ENCODE measurements at regions not wholly inside any gene's neighbourhood (a gene's known extent, or its start where the extent isn't known, plus 50 kb on each side); places are given as distances from the start of the nearest gene placed in this dataset.

DNA sequence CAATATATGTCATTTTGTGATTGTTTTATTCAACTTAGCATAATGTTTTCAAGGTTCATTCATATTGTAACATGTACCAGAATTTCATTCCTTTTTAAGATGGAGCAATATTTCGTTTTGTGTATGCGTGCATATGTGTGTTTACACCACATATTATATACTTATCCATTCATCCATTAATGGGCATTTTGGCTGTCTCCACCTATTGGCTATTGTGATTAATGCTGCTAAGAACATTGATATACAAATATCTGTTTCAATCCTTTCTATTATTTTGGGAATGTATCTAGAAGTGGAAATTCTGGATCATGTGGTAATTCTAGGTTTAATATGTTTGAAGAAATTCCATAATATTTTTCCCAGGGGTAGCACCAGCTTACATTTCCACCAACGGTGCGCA is 403.9 kb upstream of the LMCD1 start:
- H3K9ac ChIP-seq (replicated peaks; ENCODE audit: extremely low read depth, insufficient read depth, low read length), result no peak overlapping the region
- DNase-seq (ENCODE audit: low read depth, low spot score) (no peak), FAIRE-seq (no peak)
- H3K9me3 ChIP-seq (replicated peaks; ENCODE audit: control insufficient read depth, insufficient read depth, low read length), result no peaks in the 10 kb centered on the region
- H3K9me1 ChIP-seq (replicated peaks; ENCODE audit: control insufficient read depth, extremely low read depth, insufficient read depth, low read length), result no peaks in the 10 kb centered on the region
- ChIA-PET POLR2A (no interaction called here), CTCF (interaction anchor here (3.1 kb wide), 1 partner anchor 297 kb away, joined by 14 read pairs; no protein-coding TSS in a partner anchor)
- H3K4me3 ChIP-seq (replicated peaks in 1 of 3; ENCODE audit: insufficient read depth in 1 of 3, low read depth in 1 of 3, low read length in 3 of 3), result no peak overlapping the region
- H3K27ac ChIP-seq (ENCODE audit: insufficient read depth, low read depth, low read length), result no peak overlapping the region
- no peaks in the 10 kb centered on the region for H3K79me2 ChIP-seq (ENCODE audit: control insufficient read depth, insufficient read depth, low read length)
- H3K36me3 ChIP-seq (ENCODE audit: control insufficient read depth in 2 of 2, extremely low read depth in 1 of 2, insufficient read depth in 2 of 2, low read length in 2 of 2), result no peaks in the 10 kb centered on the region
- no TSS peak for BruUV-seq (replicated peaks)
- dilution Hi-C loops (cut with MboI; ENCODE audit: extremely low pct_ligation_motif_present, low sequenced_read_pairs), result no loop called here
- H2AFZ ChIP-seq (ENCODE audit: low read depth, low read length), result no peak overlapping the region
- intact Hi-C loops (cut with micrococcal nuclease), result no loop called here
- no peaks in the 10 kb centered on the region for H3K27me3 ChIP-seq (ENCODE audit: control insufficient read depth in 2 of 2, insufficient read depth in 2 of 2, low read length in 2 of 2)
- H4K20me1 ChIP-seq (replicated peaks; ENCODE audit: control insufficient read depth, extremely low read depth, insufficient read depth, low read length), result no peaks in the 10 kb centered on the region
- no peak overlapping the region for H3K4me2 ChIP-seq (ENCODE audit: insufficient read depth, low read length)
- no peaks in the 10 kb centered on the region for H3K4me1 ChIP-seq (ENCODE audit: control insufficient read depth, extremely low read depth, insufficient read depth, low read length)
- TF ChIP-seq, protein P1, sequence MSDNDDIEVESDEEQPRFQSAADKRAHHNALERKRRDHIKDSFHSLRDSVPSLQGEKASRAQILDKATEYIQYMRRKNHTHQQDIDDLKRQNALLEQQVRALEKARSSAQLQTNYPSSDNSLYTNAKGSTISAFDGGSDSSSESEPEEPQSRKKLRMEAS (IDR thresholded peaks at IDR 0.05; ENCODE audit: insufficient read depth, insufficient read length), result no peak
- no peak for TF ChIP-seq GATA2 (IDR thresholded peaks at IDR 0.05; ENCODE audit: insufficient read depth, insufficient read length, low read depth, low read length)

DNA sequence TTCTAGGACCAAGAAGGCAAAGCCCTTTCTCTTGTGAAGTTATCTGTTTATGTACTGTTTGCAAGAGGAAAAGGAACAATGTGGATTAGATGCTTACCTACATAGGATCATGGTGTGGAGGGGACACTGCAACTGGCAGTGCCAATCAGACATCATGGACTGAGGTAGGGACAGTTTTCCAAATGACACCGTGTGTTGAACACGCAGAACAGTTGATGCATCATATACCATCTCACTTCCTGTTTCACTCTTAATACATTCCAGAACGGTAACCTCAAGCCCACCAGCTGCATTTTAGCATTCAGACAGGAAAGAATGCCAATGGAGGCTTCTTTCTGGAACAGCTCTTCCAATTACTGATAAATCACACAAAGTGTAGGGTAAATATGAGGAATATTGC is 397.7 kb upstream of the LMCD1 start:
- no TSS peak for BruUV-seq (replicated peaks)
- POLR2A ChIA-PET, result no interaction called here
- no peaks in the 10 kb centered on the region for H3K36me3 ChIP-seq (ENCODE audit: control insufficient read depth in 2 of 2, extremely low read depth in 1 of 2, insufficient read depth in 2 of 2, low read length in 2 of 2)
- H3K4me3 ChIP-seq (replicated peaks in 1 of 3; ENCODE audit: insufficient read depth in 1 of 3, low read depth in 1 of 3, low read length in 3 of 3), result no peak overlapping the region
- no peak overlapping the region for H2AFZ ChIP-seq (ENCODE audit: low read depth, low read length)
- no peak overlapping the region for H3K9ac ChIP-seq (replicated peaks; ENCODE audit: extremely low read depth, insufficient read depth, low read length)
- CTCF ChIA-PET, result interaction anchor here (0.5 kb wide), 1 partner anchor 92 kb away, joined by 4 read pairs; no protein-coding TSS in a partner anchor
- no peaks in the 10 kb centered on the region for H3K4me1 ChIP-seq (ENCODE audit: control insufficient read depth, extremely low read depth, insufficient read depth, low read length)
- H3K4me2 ChIP-seq (ENCODE audit: insufficient read depth, low read length), result no peak overlapping the region
- TF ChIP-seq, protein P2, sequence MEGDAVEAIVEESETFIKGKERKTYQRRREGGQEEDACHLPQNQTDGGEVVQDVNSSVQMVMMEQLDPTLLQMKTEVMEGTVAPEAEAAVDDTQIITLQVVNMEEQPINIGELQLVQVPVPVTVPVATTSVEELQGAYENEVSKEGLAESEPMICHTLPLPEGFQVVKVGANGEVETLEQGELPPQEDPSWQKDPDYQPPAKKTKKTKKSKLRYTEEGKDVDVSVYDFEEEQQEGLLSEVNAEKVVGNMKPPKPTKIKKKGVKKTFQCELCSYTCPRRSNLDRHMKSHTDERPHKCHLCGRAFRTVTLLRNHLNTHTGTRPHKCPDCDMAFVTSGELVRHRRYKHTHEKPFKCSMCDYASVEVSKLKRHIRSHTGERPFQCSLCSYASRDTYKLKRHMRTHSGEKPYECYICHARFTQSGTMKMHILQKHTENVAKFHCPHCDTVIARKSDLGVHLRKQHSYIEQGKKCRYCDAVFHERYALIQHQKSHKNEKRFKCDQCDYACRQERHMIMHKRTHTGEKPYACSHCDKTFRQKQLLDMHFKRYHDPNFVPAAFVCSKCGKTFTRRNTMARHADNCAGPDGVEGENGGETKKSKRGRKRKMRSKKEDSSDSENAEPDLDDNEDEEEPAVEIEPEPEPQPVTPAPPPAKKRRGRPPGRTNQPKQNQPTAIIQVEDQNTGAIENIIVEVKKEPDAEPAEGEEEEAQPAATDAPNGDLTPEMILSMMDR (IDR thresholded peaks at IDR 0.05; ENCODE audit: extremely low read depth in 1 of 2, insufficient read depth in 1 of 2, low read depth in 1 of 2, low read length in 2 of 2), result no peak
- TF ChIP-seq JUN (IDR thresholded peaks at IDR 0.05; ENCODE audit: borderline replicate concordance, insufficient read depth, insufficient read length, low read depth) (no peak), EZH2 (IDR thresholded peaks at IDR 0.05; ENCODE audit: borderline replicate concordance, low read depth, low read length, severe bottlenecking) (no peak), GATA2 (IDR thresholded peaks at IDR 0.05; ENCODE audit: insufficient read depth, insufficient read length, low read depth, low read length) (no peak), MYC (IDR thresholded peaks at IDR 0.05; ENCODE audit: low read depth, low read length) (no peak), POLR2AphosphoS5 (IDR thresholded peaks at IDR 0.05; ENCODE audit: insufficient read depth, low read depth, low read length) (no peak), POLR2A (IDR thresholded peaks at IDR 0.05; ENCODE audit: low read depth, low read length) (no peak), FOS (IDR thresholded peaks at IDR 0.05; ENCODE audit: borderline replicate concordance, insufficient read depth, low read length) (no peak)
- TF ChIP-seq, protein P1 (IDR thresholded peaks at IDR 0.05; ENCODE audit: insufficient read depth, insufficient read length), result no peak
- H3K27ac ChIP-seq (ENCODE audit: insufficient read depth, low read depth, low read length), result no peak overlapping the region
- DNase-seq (ENCODE audit: low read depth, low spot score) (no peak), FAIRE-seq (no peak)
- no peaks in the 10 kb centered on the region for H3K27me3 ChIP-seq (ENCODE audit: control insufficient read depth in 2 of 2, insufficient read depth in 2 of 2, low read length in 2 of 2)
- no peaks in the 10 kb centered on the region for H3K9me1 ChIP-seq (replicated peaks; ENCODE audit: control insufficient read depth, extremely low read depth, insufficient read depth, low read length)
- dilution Hi-C loops (cut with MboI; ENCODE audit: extremely low pct_ligation_motif_present, low sequenced_read_pairs) (no loop called here), intact Hi-C loops (cut with micrococcal nuclease) (no loop called here)
- no peaks in the 10 kb centered on the region for H3K9me3 ChIP-seq (replicated peaks; ENCODE audit: control insufficient read depth, insufficient read depth, low read length)
- no peaks in the 10 kb centered on the region for H3K79me2 ChIP-seq (ENCODE audit: control insufficient read depth, insufficient read depth, low read length)
- H4K20me1 ChIP-seq (replicated peaks; ENCODE audit: control insufficient read depth, extremely low read depth, insufficient read depth, low read length), result no peaks in the 10 kb centered on the region

All from endothelial cell of umbilical vein (primary cell).